OCI-LY3 (cell line): ENCODE measurements at regions not wholly inside any gene's neighbourhood (a gene's known extent, or its start where the extent isn't known, plus 50 kb on each side); places are given as distances from the start of the nearest gene placed in this dataset.

Source experiments
- CTCF ChIP-seq: fragments of 200-600, 300-600 bp; sonication (generic); IDR thresholded peaks from 2 replicates; pipeline ENCODE4 v1.5.1; 2014; ENCODE audit warnings: antibody characterized with exemption, low read length, low read depth
- EZH2phosphoT487 ChIP-seq: fragments of 200-600 bp; shearing (Covaris generic); IDR thresholded peaks from 2 replicates; pipeline ENCODE4 v1.6.1; 2018; ENCODE audit warnings: antibody characterized with exemption, mixed run types, low read depth

- TF ChIP-seq CTCF (no peak), EZH2phosphoT487 (no peak)
Observed at GRCh38 chr12:28040246-28040645, 67.7 kb upstream of the PTHLH start.
